ENCODE measurements at regions not wholly inside any gene's neighbourhood (a gene's known extent, or its start where the extent isn't known, plus 50 kb on each side); places are given as distances from the start of the nearest gene placed in this dataset.
"Not testable (repeated sequence)": the region's sequence is repeated elsewhere in the genome, so short reads cannot be mapped to it uniquely, and the experiment has no call there.

GRCh38 chr10:4279655-4280054 is 494.6 kb upstream of the KLF6 start:
- DNase-seq: no peak

GRCh38 chr10:4278186-4278585 is 493.2 kb upstream of the KLF6 start:
- no peak for DNase-seq

- DNase-seq: no peak
These were observed 491.1 kb upstream of the KLF6 start for GRCh38 chr10:4276151-4276550.

- not testable (repeated sequence) for DNase-seq
These were observed 489.7 kb upstream of the KLF6 start for GRCh38 chr10:4274671-4275070.

GRCh38 chr10:4271193-4271592 is 486.2 kb upstream of the KLF6 start:
- no peak for DNase-seq

GRCh38 chr10:4270116-4270515 is 485.1 kb upstream of the KLF6 start:
- no peak for DNase-seq

- not testable (repeated sequence) for DNase-seq
These were observed 483.5 kb upstream of the KLF6 start for GRCh38 chr10:4268490-4268889.

GRCh38 chr10:4267086-4267773 is 482.2 kb upstream of the KLF6 start:
- DNase-seq: no peak

GRCh38 chr10:4266416-4267085 is 481.5 kb upstream of the KLF6 start:
- no peak for DNase-seq

- DNase-seq: no peak
These were observed 481.0 kb upstream of the KLF6 start for GRCh38 chr10:4265964-4266363.

- no peak for DNase-seq
These were observed 479.3 kb upstream of the KLF6 start for GRCh38 chr10:4264209-4264865.

GRCh38 chr10:4263601-4263921 is 478.6 kb upstream of the KLF6 start:
- no peak for DNase-seq

- DNase-seq: no peak
These were observed 478.0 kb upstream of the KLF6 start for GRCh38 chr10:4262870-4263600.

GRCh38 chr10:4262449-4262848 is 477.4 kb upstream of the KLF6 start:
- DNase-seq: no peak

- no peak for DNase-seq
These were observed 475.6 kb upstream of the KLF6 start for GRCh38 chr10:4260483-4261124.

GRCh38 chr10:4257939-4258465 is 473.0 kb upstream of the KLF6 start:
- no peak for DNase-seq

GRCh38 chr10:4256971-4257370 is 472.0 kb upstream of the KLF6 start:
- DNase-seq: no peak

- no peak for DNase-seq
These were observed 470.7 kb upstream of the KLF6 start for GRCh38 chr10:4255751-4256150.

- DNase-seq: no peak
These were observed 469.3 kb upstream of the KLF6 start for GRCh38 chr10:4254101-4254994.

- DNase-seq: no peak
These were observed 467.7 kb upstream of the KLF6 start for GRCh38 chr10:4252701-4253100.

- no peak for DNase-seq
These were observed 465.5 kb upstream of the KLF6 start for GRCh38 chr10:4250587-4250887.
